ENCODE measurements at regions not wholly inside any gene's neighbourhood (a gene's known extent, or its start where the extent isn't known, plus 50 kb on each side); places are given as distances from the start of the nearest gene placed in this dataset.
A peak's percentile ranks its signal among the peaks of the same experiment; 100 is the strongest.
"Not testable (repeated sequence)": the region's sequence is repeated elsewhere in the genome, so short reads cannot be mapped to it uniquely, and the experiment has no call there.

DNA sequence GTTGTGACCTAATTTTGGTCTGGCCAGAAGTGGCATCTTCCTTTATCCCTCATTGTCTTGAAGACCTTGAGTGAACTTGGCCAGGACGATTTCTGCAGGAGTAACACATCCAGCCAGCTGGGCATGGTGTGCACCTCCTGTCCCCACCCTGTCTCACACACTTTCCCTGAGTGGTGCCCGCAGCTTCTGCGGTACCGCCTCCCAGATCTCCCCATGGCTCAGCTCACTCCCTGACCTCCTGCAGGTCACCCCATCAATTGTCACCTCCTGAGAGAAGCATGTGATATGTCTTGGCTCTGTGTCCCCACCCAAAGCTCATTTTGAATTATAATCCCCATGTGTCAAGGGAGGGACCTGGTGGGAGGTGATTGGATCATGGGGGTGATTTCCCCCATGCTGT, 50.2 kb upstream of the TP53I11 start:
- H3K4me1 ChIP-seq, result peaks cover 0 to 11% (median 8%) of the 10 kb centered on the region in 9 donors
- H3K9me3 ChIP-seq, result no peaks in the 10 kb centered on the region
- WGBS, 2 donors, result 57 to 65% methylated on average over 4 of the region's 4 CpGs
- no peak for DNase-seq
- TF ChIP-seq, protein P1, sequence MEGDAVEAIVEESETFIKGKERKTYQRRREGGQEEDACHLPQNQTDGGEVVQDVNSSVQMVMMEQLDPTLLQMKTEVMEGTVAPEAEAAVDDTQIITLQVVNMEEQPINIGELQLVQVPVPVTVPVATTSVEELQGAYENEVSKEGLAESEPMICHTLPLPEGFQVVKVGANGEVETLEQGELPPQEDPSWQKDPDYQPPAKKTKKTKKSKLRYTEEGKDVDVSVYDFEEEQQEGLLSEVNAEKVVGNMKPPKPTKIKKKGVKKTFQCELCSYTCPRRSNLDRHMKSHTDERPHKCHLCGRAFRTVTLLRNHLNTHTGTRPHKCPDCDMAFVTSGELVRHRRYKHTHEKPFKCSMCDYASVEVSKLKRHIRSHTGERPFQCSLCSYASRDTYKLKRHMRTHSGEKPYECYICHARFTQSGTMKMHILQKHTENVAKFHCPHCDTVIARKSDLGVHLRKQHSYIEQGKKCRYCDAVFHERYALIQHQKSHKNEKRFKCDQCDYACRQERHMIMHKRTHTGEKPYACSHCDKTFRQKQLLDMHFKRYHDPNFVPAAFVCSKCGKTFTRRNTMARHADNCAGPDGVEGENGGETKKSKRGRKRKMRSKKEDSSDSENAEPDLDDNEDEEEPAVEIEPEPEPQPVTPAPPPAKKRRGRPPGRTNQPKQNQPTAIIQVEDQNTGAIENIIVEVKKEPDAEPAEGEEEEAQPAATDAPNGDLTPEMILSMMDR (IDR thresholded peaks at IDR 0.05), result no peak
- intact Hi-C loops (cut with DNase I), result no loop called here
- H3K27ac ChIP-seq, result no peak overlapping the region
- H3K4me3 ChIP-seq, result no peak overlapping the region
- no peaks in the 10 kb centered on the region for H3K36me3 ChIP-seq
- no peaks in the 10 kb centered on the region for H3K27me3 ChIP-seq
- ATAC-seq, result peak in 1 of 8 donors; percentile 54

DNA sequence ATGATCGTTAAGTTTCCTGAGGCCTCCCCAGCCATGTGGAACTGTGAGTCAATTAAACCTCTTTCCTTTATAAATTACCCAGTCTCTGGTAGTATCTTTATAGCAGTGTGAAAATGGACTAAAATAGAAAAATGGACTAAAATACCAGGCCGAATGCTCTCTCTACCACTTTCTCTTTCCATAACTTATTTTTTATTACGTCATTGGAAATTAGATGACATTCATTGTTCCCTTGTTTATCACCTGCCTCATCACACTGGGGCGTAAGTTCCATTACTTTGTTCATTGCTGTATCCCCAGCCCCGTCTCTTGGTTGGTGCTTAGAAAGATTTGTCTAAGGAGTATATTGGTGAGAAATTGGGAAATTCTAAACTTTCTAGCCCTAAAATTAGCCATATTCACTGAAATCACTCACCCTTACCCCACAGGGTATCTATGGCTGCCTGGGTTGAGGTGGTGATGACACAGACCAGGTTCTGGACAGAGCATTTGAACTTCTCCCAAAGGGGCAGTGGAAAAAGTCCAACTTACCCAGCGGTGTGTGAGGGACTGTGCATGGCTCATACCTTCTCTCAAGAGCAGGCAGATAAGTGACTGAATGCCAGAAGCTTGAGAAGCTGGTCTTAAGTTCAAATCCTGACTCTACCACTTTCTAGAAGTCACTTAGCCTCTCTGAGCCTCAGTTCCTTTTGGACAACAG, 50.9 kb upstream of the TP53I11 start:
- TF ChIP-seq, protein P1 (IDR thresholded peaks at IDR 0.05), result no peak
- DNase-seq (no peak), ATAC-seq (peak in 5 of 8 donors; percentile 49 to 73 (median 61))

GRCh38 chr11:45005106-45005505, 54.4 kb upstream of the TP53I11 start:
- no peak for ATAC-seq
- no peak for DNase-seq
- Histone ChIP-seq H3K4me3 (no peak overlapping the region), H3K36me3 (no peaks in the 10 kb centered on the region), H3K9me3 (no peaks in the 10 kb centered on the region), H3K4me1 (no peaks in the 10 kb centered on the region), H3K27me3 (no peaks in the 10 kb centered on the region), H3K27ac (no peak overlapping the region)
- WGBS, 2 donors, result 92 to 98% methylated on average over 1 of the region's 1 CpG
- intact Hi-C loops (cut with DNase I), result no loop called here
- TF ChIP-seq, protein P1 (IDR thresholded peaks at IDR 0.05), result no peak

More for the DNA sequence above, 50.9 kb upstream of the TP53I11 start:
- 84 to 88% methylated on average over 6 of the region's 6 CpGs for WGBS, 2 donors
- H3K4me1 ChIP-seq, result peaks cover 0 to 11% (median 8%) of the 10 kb centered on the region in 9 donors
- no peak overlapping the region for H3K4me3 ChIP-seq
- no peaks in the 10 kb centered on the region for H3K27me3 ChIP-seq
- H3K9me3 ChIP-seq, result no peaks in the 10 kb centered on the region
- no peak overlapping the region for H3K27ac ChIP-seq
- H3K36me3 ChIP-seq, result no peaks in the 10 kb centered on the region
- intact Hi-C loops (cut with DNase I), result no loop called here

GRCh38 chr11:45007011-45007410, 56.3 kb upstream of the TP53I11 start:
- ATAC-seq (no peak), DNase-seq (no peak)
- no peaks in the 10 kb centered on the region for H3K27me3 ChIP-seq
- intact Hi-C loops (cut with DNase I), result no loop called here
- H3K9me3 ChIP-seq, result peaks cover 0 to 11% (median 0%) of the 10 kb centered on the region in 11 donors
- no peak overlapping the region for H3K27ac ChIP-seq
- TF ChIP-seq, protein P1 (IDR thresholded peaks at IDR 0.05), result no peak
- no peaks in the 10 kb centered on the region for H3K36me3 ChIP-seq
- H3K4me1 ChIP-seq, result no peaks in the 10 kb centered on the region
- 74 to 78% methylated on average over 8 of the region's 8 CpGs for WGBS, 2 donors
- no peak overlapping the region for H3K4me3 ChIP-seq

GRCh38 chr11:45015983-45016382, 65.3 kb upstream of the TP53I11 start:
- ATAC-seq; H3K27ac ChIP-seq; H3K4me3 ChIP-seq; H3K36me3 ChIP-seq; DNase-seq; H3K27me3 ChIP-seq; intact Hi-C loops (cut with DNase I): not testable (repeated sequence)
- WGBS, 2 donors, result 71 to 74% methylated on average over 5 of the region's 5 CpGs
- H3K4me1 ChIP-seq, result peaks cover 0 to 12% (median 8%) of the 10 kb centered on the region in 9 donors
- H3K9me3 ChIP-seq, result peaks cover 0 to 43% (median 3%) of the 10 kb centered on the region in 11 donors

DNA sequence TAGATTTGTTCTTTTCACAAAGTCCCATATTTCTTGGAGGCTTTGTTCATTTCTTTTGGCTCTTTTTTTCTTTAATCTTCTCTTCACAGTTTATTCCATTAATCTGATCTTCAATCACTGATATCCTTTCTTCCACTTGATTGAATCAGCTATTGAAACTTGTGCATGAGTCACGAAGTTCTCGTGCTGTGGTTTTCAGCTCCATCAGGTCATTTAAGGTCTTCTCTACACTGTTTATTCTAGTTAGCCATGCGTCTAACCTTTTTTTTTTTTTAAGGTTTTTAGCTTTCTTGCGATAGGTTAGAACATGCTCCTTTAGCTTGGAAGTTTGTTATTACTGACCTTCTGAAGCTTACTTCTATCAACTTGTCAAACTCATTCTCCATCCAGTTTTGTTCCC, 65.8 kb upstream of the TP53I11 start:
- 95 to 97% methylated on average over 4 of the region's 4 CpGs for WGBS, 2 donors
- ATAC-seq; intact Hi-C loops (cut with DNase I): not testable (repeated sequence)

More for the DNA sequence above, 65.8 kb upstream of the TP53I11 start:
- H3K4me1 ChIP-seq, result peaks cover 3 to 17% (median 12%) of the 10 kb centered on the region in 9 donors
- not testable (repeated sequence) for H3K36me3 ChIP-seq, H3K27me3 ChIP-seq, DNase-seq, H3K27ac ChIP-seq, H3K4me3 ChIP-seq
- H3K9me3 ChIP-seq, result peaks cover 0 to 39% (median 3%) of the 10 kb centered on the region in 11 donors
